ENCODE measurements at regions not wholly inside any gene's neighbourhood (a gene's known extent, or its start where the extent isn't known, plus 50 kb on each side); places are given as distances from the start of the nearest gene placed in this dataset.
A peak's percentile ranks its signal among the peaks of the same experiment; 100 is the strongest.

DNA sequence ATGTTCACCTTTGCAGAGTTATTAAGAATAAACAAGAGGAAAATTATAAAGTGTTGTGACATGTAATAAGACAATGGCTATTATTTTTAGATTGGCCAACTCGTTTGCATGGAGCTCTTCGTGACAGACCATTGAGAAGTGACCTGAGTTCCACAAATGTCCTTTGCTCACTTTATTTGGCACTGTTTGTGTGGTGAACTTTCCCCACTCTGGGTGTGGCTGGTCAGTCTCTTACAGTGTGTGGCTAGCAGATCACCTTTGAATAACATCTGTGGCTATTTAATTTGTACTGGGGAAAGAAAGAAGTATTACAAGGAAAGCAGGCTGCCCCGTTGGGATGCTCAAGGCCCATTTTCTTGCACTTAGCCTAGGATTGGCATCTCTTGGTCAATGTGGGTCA, 274.1 kb upstream of the WWC1 start:
- no peak for DNase-seq

DNA sequence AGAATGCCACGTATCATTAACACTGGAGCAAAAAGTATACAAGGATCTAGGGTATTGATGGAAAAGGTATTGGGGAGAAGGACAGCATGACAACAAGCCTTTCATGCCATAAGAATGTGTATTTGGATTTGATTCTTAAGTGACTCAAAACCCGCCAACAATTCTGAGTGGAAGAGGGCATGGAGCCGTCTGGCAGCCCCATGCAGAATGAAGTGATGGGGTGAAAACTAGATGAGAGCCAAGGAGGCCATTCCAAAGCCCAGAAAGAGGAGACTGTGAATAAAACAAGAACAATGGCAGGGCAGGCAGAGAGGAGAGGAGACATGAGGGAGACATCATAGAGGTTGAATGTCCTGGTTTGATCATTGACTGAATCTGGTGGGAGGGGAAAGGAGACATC, 272.3 kb upstream of the WWC1 start:
- peak in 1 of 14 donors; percentile 7 for DNase-seq

DNA sequence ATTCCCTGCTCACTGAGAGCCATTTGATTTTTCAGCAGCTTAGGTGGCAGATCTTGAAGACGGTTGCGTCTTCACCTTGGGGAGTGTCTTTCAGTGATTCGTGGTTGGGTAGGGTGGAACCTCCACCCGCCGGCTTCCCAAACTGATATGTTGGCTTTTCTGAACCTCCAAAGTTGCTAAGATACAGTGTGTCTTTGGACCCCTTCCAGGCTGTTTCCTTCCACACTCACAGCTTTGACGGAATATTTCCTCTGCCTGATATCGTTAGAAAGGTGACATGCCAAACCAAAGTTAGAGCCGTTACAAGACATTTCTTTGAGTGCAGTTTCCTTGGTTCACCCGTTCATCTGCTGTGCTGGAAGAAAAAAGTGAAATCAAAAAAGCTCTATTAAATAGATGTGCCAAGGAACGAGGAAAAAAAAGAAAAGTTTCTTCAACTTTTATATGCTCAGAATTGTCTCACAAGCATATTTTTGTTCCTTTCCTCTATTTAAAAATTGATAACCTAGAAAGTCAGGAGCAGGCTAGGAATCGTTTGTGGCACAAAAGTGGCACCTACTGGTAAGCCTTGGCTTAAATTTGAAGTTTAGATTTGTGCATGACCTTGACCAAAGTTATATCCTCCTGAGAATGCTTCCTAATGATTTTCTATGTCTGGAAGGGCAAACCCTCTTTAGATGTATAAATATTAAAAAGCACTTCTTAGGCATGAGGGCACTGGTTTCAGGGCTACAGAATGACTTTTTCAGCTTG, 270.7 kb upstream of the WWC1 start:
- DNase-seq = no peak

DNA sequence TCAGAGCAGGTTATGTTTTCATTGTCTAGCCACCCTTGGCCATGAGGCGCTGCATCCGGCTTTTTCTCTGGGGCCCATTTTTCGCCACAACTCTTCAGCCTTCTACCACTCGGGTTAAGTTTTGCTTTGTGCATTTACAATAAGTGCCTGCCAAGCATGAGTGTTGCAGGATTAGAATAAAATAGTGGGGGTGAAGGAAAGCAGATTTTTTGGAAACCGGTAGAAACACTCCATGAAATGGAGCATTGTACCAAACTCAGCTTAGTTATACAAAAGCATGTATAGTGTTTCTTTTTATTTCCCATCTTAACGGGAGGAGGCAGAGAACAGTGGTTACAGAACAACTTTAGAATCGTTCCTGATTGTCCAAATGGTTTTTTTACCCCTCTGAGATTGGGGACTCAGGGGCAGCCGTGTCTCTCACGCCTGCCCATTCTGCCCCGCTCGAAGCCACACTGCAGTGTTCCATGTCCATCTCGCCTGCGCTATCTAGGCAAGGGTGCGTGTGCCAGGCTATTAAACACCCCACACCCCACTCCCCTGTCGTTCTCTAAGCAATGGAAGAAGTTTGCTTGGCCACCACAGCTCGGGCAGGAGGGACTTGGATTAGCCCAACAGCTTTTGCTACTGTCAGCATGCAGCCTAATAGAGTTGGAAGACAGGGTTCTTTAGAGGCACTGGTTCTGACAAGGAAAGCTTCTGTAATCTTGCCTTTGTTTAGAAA, 268.8 kb upstream of the WWC1 start:
- DNase-seq = no peak

DNA sequence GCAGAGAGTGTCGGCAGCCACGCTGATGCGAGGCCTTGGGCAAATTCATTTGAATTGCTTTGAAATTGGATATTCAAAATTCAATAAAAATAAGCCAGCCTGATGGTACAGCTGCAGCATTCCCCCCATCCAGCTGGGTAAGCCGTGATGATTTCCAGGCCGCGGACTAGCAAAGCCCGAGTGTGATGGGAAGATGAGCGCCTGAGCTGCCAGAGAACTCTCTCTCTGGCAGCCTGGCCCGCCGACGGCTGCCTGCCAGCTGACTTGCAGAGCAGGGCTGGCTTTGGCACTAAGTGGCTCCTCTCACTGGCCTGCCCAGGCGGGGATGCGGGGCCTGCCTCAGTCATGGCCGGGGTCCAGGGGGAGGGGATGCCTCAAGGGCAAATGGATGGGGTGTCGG, 268.3 kb upstream of the WWC1 start:
- DNase-seq = peak in 13 of 14 donors; percentile 16 to 81 (median 27)

DNA sequence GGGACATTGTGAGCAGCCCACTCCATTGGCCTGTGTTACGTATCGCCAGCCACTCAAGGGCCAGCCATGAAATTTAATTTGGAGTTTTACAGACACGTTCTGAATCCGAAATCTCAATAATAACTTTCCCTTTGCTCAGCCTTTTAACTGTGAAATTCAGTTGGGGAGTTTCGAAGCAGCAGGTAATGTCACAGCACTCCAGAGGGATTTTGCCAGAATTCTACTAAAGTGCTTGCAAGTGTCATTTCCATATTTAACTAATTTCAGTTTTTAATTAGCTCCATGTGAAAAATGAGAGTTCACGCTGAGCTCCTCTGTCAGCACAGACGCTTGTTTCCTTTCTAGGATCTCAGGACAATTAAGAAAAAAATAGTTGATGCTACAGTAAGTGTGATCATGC, 267.1 kb upstream of the WWC1 start:
- DNase-seq = no peak

DNA sequence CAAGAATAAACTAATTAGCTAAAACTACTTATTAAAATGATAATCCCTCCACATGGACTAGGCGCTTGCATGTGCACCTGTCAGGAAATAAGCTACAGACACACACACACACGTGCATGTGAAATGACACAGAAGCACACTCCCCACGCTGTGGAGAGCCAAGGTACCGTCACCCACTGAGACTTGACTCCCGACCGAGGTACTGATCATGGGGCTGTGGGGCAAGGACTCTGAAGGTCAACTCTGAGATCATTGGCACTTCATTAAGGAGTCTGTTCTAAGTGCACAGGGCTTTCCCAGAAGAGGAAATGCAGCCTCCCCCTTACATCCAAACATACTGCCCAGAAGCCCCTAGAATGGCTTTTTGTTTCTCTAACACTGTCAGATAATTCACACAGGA, 264.4 kb upstream of the WWC1 start:
- peak in 1 of 14 donors; percentile 35 for DNase-seq

DNA sequence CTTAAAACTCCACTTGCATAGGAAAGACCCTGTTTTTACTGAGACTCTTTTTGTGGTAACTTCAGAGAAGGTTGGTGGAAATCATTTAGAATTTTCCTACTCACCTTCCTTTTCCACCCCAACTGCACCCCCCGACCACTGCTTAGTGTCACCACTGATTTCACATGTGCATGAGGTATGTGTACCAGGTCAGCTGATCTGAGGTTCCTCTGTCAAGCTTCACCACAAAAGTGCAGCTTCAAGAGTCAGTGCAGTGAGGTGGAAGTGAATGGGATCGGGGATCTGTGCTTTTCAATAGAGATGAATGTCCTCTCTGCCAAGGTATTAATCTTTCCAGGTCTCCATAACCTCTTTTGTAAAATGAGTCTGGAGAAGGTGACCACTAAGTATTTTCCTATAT, 260.5 kb upstream of the WWC1 start:
- DNase-seq = no peak

DNA sequence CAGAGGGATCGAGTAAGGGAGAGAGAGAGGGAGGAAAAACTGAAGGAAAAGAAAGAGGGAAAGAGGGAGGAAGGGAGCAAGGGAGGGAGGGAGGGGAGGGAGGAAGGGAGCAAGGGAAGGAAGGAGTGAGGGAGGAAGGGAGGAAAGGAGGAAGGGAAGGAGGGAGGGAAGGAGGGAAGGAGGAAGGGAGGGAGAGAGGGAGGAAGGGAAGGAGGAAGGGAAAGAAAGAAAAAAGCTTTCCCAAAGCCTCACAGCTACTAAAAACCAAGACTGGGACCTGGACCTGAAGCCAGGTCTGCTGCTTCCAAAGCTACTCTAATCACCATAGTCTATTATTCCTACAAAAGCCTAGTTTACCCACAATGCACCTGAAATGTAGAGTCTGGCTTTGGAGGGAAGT, 259.8 kb upstream of the WWC1 start:
- no peak for DNase-seq

DNA sequence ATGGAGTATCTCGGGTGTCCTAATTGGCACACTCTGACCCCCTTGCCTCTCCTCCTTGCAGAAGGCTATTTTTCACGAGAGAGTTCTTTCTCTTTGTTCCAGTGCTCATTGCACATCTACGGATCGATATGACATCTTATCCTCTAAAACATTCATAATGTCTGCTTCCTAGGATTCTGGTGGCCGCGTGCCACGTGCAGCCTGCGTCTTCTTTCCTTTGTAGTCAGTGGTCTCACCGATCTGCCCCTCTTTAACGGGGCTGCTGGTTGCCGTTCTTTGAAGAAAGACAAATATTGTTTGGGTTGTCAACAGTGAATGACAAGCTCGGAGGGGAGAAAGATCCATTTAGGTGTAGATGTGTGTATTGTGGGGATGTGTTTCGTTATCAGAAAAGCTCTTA, 252.4 kb upstream of the WWC1 start:
- DNase-seq = no peak

DNA sequence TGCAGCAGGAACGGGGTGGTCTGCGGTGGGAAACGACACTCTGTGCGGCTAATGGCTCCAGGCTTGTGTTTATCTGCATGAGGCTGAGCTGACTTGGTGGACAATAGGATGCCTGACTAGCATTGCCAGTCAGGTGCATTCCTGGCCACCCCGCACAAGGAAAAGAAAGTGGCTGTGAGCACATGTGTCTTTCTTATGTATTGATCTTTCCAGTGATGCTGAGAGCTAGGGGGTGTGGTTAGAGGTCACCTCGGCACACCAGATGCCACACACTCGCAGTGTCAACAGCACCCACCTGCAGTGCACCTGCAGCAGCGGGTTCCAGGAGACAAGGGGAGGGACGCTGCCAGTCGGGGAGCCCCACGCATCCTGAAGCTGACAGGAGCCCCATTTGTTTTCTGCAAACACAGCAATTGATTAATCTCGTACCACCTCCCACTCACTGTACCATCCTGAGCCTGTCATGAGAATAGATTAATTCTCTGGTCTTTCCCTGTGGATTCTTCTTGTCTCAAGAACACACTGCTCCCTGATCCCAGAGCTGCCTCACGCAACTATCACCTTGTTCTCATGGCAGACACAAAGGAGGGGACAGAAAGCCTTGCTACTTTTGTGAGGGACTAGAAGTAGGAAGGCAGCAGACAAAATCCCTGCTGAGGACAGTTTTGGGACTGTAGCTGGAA, 251.7 kb upstream of the WWC1 start:
- no peak for DNase-seq

DNA sequence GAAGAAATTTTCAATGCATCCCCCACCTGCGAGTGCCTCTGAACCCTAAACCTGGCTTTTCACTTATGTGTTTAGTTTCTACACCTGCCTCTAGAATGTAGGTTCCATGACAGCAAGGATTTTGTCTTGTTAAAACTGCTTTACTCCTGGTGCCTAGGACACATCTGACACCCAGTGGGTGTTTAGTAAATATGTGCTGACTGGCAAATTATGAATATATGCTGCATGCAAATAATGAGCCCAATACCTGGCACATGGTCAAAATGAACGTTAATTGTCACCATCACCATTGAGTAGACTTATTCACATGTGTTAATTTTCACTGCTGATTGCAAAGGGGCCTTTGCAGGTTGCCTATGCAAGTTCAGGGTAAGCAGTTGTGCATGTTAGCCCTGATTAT, 249.9 kb upstream of the WWC1 start:
- no peak for DNase-seq

DNA sequence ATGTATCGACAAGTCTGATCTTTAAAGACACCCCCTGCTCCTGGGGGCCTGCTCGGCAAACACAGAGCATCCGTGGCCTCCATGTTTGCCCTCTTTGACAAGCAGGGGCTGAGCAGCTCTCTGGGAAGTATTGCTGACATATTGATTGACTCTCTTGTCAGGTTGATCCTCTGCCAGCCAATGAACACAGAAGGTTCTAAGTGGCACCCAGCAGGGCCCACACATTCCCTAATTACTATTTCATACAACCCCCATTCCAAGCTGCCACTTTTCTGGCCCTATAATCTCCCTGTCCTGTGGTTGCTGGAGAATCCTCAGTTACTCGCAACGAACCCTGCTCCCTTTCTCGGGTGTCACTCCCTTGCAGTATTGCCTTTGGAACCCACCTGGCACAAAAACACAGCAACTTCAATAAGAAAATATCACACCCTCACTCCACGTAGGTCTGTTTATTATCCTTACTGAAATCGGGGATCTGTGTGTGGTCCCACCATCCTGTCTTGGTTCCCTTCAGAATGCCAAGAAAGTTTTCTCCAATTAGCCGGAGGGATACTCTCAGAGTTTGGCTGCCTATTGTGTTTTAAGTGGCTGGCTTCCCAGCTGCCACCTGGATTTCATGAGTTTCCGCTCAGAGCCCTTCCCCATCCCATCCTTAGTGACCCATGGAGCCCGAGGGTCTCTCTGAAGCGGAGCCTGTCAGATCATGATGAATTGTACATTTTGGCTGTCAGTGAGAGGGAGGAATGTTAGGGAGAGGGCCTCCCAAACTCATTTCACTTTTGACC, 249.0 kb upstream of the WWC1 start:
- no peak for DNase-seq

DNA sequence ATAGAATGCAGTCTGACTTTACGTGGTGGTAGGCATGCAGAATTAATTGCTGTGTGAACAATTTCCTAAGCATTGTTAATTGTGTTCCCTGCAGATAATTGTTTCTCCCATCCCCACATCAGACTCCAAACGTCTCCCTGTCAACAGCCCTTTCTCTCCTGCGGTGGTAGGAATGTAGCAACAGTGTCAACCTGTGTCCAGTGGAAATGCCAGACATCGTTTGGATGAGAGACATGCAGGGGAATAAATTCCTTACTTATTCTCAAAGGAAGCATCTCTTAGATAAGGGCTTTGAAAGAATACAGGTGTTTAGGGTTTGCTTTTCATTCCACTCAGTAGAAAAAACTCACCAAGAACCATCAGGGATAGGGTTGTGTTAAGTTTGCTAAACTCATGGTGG, 245.3 kb upstream of the WWC1 start:
- DNase-seq = no peak

DNA sequence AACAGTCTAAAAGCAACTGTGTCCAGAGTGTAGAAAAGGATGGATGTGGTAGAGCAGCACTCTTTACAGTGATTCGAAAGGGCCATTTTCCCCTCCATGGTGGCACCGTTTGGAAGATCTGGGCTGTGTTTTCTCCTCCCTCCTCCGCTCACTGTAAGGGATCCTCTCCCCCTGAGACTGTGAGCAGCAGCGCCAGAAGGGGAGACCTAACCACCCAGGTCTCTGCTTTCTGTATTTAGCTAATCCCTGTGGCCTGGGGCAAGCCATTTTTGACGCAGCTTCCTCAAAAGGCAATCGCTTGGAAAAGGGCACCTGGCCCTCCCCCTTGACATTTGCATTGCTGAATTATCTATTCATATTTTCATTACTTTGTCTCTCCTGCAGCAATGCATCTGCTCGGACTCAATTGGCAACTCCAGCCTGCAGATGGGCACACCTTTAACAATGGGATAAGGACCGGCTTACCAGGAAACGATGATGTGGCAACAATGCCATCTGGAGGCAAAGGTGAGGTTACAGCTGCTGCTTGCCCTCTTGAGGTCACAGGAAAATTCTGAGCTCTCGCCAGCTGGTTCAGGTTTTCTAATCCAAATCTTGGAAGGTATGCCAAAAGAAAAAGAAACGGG, 244.3 kb upstream of the WWC1 start:
- DNase-seq = peak in 7 of 14 donors; percentile 10 to 45 (median 15)

DNA sequence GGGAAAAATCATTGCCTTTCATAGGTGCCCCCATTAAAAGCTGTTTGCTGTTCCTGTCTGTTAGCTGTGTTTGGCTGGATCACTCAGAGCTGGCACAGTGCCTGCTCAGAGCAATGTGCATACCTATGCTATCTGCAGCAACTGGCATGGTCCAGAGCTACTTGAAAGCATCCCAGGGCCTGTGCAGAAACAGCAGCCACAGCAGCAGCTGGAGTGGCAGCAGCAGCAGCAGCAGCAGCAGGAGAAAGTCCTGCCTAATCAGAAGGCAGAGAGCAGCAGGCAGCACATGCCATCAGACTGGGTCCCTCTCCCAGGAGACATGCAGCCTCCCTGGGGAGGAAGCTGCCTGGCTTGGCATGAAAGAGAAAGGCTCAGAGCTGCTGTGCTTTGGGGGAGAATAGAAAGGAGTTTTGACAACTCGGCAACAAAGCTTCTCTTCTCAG, 243.8 kb upstream of the WWC1 start:
- peak in 2 of 14 donors; percentile 26 to 45 for DNase-seq

DNA sequence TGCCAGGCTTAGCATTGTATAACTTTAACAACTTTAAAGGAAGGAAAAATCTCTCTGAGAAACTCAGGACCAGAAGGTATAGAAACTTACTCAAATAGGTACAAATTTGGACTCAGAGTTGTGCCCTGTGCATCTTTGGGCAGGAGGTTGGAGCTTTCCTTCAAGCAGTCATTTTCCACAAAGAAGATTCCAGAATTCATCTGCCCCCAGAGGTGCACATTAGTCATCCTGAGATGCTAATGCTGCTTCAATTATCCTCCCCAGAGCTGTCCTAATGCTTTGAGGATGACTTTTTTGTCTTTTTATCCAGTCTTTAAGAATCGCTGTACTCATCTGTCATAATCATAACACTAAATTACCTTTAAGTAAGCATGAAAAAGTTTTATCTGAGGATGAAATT, 243.0 kb upstream of the WWC1 start:
- no peak for DNase-seq

DNA sequence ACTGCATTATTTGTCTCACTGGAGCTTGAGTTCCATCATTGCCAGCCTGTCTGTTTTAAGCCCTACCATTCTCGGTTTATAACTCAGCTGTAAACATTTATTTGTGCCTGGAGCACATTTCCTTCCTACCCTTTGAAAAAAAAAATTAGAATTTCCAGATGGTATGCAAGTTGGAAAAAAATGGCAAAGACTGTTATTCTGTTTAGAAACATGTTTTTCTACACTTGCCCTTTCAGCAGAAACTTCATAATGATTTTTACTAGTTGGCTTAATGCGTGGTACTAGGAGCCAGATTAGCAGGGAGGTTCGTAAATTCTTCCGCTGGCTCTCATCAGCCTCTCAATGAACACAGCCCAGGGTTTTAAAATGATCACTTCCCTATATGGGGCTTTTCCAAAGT, 238.8 kb upstream of the WWC1 start:
- DNase-seq = no peak

DNA sequence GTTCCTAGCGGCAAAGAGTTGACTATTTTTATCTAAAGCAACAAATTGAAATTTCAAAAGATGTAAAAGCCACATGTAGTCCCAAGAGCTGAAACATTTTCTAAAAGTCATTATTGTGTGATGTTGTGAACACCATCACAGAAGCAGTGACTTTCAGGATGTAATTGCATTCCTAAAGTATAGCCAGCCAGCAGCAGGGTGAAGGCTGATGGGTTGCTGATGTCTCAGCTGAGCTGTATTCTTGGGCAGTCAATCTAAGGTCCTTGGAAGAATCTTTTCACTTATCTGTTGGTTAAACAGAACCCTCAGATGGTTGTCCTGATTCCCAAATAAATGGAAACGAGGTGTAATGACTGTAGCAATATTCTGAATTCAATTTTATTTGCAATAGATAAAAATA, 237.4 kb upstream of the WWC1 start:
- DNase-seq = no peak

DNA sequence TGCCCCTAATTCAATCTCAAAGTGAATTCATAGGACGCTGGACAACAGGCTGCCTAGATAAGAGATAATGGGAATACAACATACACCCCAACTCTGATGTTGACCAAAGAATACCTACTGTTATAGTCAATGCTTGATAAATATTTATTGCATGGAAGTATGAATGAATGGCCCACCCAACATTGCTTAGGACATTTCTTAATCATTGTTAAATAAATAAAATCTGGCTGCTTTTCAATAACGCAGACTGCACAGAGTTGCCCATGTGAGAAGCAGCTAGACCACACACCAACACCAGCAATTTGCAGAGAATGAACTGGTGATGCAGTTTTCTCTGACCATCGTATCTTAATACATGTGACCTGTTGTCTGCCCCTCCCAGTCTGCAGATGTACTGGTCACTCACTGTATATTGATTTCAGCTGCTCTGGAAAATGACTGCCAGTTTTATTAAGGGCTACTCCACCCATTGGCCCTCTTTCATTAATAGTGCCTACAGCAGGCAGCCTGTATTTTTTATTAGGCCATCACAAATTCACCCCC, 236.2 kb upstream of the WWC1 start:
- DNase-seq = no peak

DNA sequence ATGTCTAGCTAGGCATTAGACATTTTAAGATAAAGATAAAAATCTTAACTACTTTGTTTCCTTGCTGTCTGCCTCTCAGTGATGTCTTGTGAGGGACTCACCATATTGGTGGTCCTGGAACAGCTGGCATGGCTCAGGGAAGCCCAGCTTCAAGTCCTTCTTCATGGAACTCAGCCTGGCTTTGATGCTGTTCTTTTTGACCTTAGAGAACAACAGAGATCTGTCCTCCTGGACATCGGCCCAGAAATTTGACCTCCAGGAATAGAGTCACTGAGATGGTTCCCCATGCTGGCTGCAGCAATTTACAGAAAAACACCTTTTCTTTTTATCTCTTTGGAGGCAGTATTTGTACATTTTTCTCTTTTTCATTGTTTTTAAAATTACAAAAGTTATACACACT, 235.5 kb upstream of the WWC1 start:
- no peak for DNase-seq
